ENCODE measurements at regions not wholly inside any gene's neighbourhood (a gene's known extent, or its start where the extent isn't known, plus 50 kb on each side); places are given as distances from the start of the nearest gene placed in this dataset.

GRCh38 chr10:36119455-36119854, 477.4 kb upstream of the FZD8 start:
- TF ChIP-seq EZH2phosphoT487 (IDR thresholded peaks at IDR 0.05; ENCODE audit: low read depth): no peak
- no peak overlapping the region for H2AFZ ChIP-seq (ENCODE audit: low read depth, low read length)
- H3K79me2 ChIP-seq (ENCODE audit: low read length): no peaks in the 10 kb centered on the region
- H4K20me1 ChIP-seq (ENCODE audit: insufficient read depth, low read length): no peaks in the 10 kb centered on the region
- H3K4me1 ChIP-seq (ENCODE audit: low read length): no peaks in the 10 kb centered on the region
- H3K9me3 ChIP-seq (ENCODE audit: insufficient read depth, low read length): no peaks in the 10 kb centered on the region
- no peaks in the 10 kb centered on the region for H3K27me3 ChIP-seq (ENCODE audit: low read depth, low read length)
- no peak overlapping the region for H3K4me2 ChIP-seq (ENCODE audit: low read length)
- H3K36me3 ChIP-seq (replicated peaks; ENCODE audit: low read depth, low read length): no peaks in the 10 kb centered on the region
- H3K27ac ChIP-seq (ENCODE audit: low read length): no peak overlapping the region
- H3K9ac ChIP-seq (ENCODE audit: low read length): no peak overlapping the region
- H3K4me3 ChIP-seq (ENCODE audit: low read length): no peak overlapping the region

GRCh38 chr10:36118314-36118713, 476.2 kb upstream of the FZD8 start:
- Histone ChIP-seq H3K4me3 (ENCODE audit: low read length) (no peak overlapping the region), H3K4me1 (ENCODE audit: low read length) (no peaks in the 10 kb centered on the region), H3K36me3 (replicated peaks; ENCODE audit: low read depth, low read length) (no peaks in the 10 kb centered on the region), H3K27me3 (ENCODE audit: low read depth, low read length) (no peaks in the 10 kb centered on the region), H3K27ac (ENCODE audit: low read length) (no peak overlapping the region), H4K20me1 (ENCODE audit: insufficient read depth, low read length) (no peaks in the 10 kb centered on the region), H2AFZ (ENCODE audit: low read depth, low read length) (no peak overlapping the region), H3K9me3 (ENCODE audit: insufficient read depth, low read length) (no peaks in the 10 kb centered on the region), H3K9ac (ENCODE audit: low read length) (no peak overlapping the region), H3K4me2 (ENCODE audit: low read length) (no peak overlapping the region), H3K79me2 (ENCODE audit: low read length) (no peaks in the 10 kb centered on the region)
- TF ChIP-seq EZH2phosphoT487 (IDR thresholded peaks at IDR 0.05; ENCODE audit: low read depth): no peak
- no peak for TF ChIP-seq CTCF (IDR thresholded peaks at IDR 0.05; ENCODE audit: low read depth, low read length)

- no peaks in the 10 kb centered on the region for H3K79me2 ChIP-seq (ENCODE audit: low read length)
- no peaks in the 10 kb centered on the region for H3K9me3 ChIP-seq (ENCODE audit: insufficient read depth, low read length)
- TF ChIP-seq EZH2phosphoT487 (IDR thresholded peaks at IDR 0.05; ENCODE audit: low read depth): no peak
- H3K27ac ChIP-seq (ENCODE audit: low read length): no peak overlapping the region
- no peaks in the 10 kb centered on the region for H3K4me1 ChIP-seq (ENCODE audit: low read length)
- H3K27me3 ChIP-seq (ENCODE audit: low read depth, low read length): no peaks in the 10 kb centered on the region
- no peak overlapping the region for H3K9ac ChIP-seq (ENCODE audit: low read length)
- H4K20me1 ChIP-seq (ENCODE audit: insufficient read depth, low read length): no peaks in the 10 kb centered on the region
- H3K4me2 ChIP-seq (ENCODE audit: low read length): no peak overlapping the region
- no peaks in the 10 kb centered on the region for H3K36me3 ChIP-seq (replicated peaks; ENCODE audit: low read depth, low read length)
- H2AFZ ChIP-seq (ENCODE audit: low read depth, low read length): no peak overlapping the region
- no peak overlapping the region for H3K4me3 ChIP-seq (ENCODE audit: low read length)
Measured at GRCh38 chr10:36117890-36118289, 475.8 kb upstream of the FZD8 start.

GRCh38 chr10:36117231-36117630, 475.1 kb upstream of the FZD8 start:
- Histone ChIP-seq H2AFZ (ENCODE audit: low read depth, low read length) (no peak overlapping the region), H3K4me2 (ENCODE audit: low read length) (no peak overlapping the region), H3K36me3 (replicated peaks; ENCODE audit: low read depth, low read length) (no peaks in the 10 kb centered on the region), H3K4me1 (ENCODE audit: low read length) (no peaks in the 10 kb centered on the region), H3K27ac (ENCODE audit: low read length) (no peak overlapping the region), H3K79me2 (ENCODE audit: low read length) (no peaks in the 10 kb centered on the region), H3K9me3 (ENCODE audit: insufficient read depth, low read length) (no peaks in the 10 kb centered on the region), H3K27me3 (ENCODE audit: low read depth, low read length) (no peaks in the 10 kb centered on the region), H3K9ac (ENCODE audit: low read length) (no peak overlapping the region), H3K4me3 (ENCODE audit: low read length) (no peak overlapping the region), H4K20me1 (ENCODE audit: insufficient read depth, low read length) (no peaks in the 10 kb centered on the region)
- TF ChIP-seq EZH2phosphoT487 (IDR thresholded peaks at IDR 0.05; ENCODE audit: low read depth): no peak
- no peak for TF ChIP-seq CTCF (IDR thresholded peaks at IDR 0.05; ENCODE audit: low read depth, low read length)

GRCh38 chr10:36116731-36117130, 474.6 kb upstream of the FZD8 start:
- TF ChIP-seq EZH2phosphoT487 (IDR thresholded peaks at IDR 0.05; ENCODE audit: low read depth) (no peak), CTCF (IDR thresholded peaks at IDR 0.05; ENCODE audit: low read depth, low read length) (no peak)
- no peak overlapping the region for H3K4me3 ChIP-seq (ENCODE audit: low read length)
- H3K27me3 ChIP-seq (ENCODE audit: low read depth, low read length): no peaks in the 10 kb centered on the region
- no peaks in the 10 kb centered on the region for H4K20me1 ChIP-seq (ENCODE audit: insufficient read depth, low read length)
- no peak overlapping the region for H2AFZ ChIP-seq (ENCODE audit: low read depth, low read length)
- no peaks in the 10 kb centered on the region for H3K36me3 ChIP-seq (replicated peaks; ENCODE audit: low read depth, low read length)
- H3K9ac ChIP-seq (ENCODE audit: low read length): no peak overlapping the region
- no peaks in the 10 kb centered on the region for H3K9me3 ChIP-seq (ENCODE audit: insufficient read depth, low read length)
- no peak overlapping the region for H3K4me2 ChIP-seq (ENCODE audit: low read length)
- H3K4me1 ChIP-seq (ENCODE audit: low read length): no peaks in the 10 kb centered on the region
- no peaks in the 10 kb centered on the region for H3K79me2 ChIP-seq (ENCODE audit: low read length)
- H3K27ac ChIP-seq (ENCODE audit: low read length): no peak overlapping the region

Data from OCI-LY3 (cell line).